HFFc6 (cell line): ENCODE measurements at regions not wholly inside any gene's neighbourhood (a gene's known extent, or its start where the extent isn't known, plus 50 kb on each side); places are given as distances from the start of the nearest gene placed in this dataset.

Source experiments
- DNase-seq: peaks from one replicate; pipeline ENCODE4 v3.0.0-alpha.2; 2018
- H3K27ac Mint-ChIP-seq: 2 replicates; pipeline ENCODE4 v1.8.0; 2020; ENCODE audit warnings: mild to moderate bottlenecking, mixed read lengths
- H3K27me3 Mint-ChIP-seq: 2 replicates; pipeline ENCODE4 v1.8.0; 2021; ENCODE audit warnings: mild to moderate bottlenecking, moderate library complexity, mixed read lengths; ENCODE audit not compliant: insufficient read depth
- H3K36me3 Mint-ChIP-seq: 2 replicates; pipeline ENCODE4 v1.8.0; 2021; ENCODE audit warnings: low read depth, mixed read lengths
- H3K4me1 Mint-ChIP-seq: 2 replicates; pipeline ENCODE4 v1.8.0; 2020; ENCODE audit warnings: low read depth, mixed read lengths
- H3K4me3 Mint-ChIP-seq: 2 replicates; pipeline ENCODE4 v1.8.0; 2020; ENCODE audit warnings: mild to moderate bottlenecking, moderate library complexity, mixed read lengths
- H3K9me3 Mint-ChIP-seq: 2 replicates; pipeline ENCODE4 v1.8.0; 2020; ENCODE audit warnings: mild to moderate bottlenecking, mixed read lengths
- TF ChIP-seq, protein P1 (sequence below): fragments of 200-600 bp; sonication (generic); IDR thresholded peaks from 2 replicates; pipeline ENCODE4 v1.5.0; 2021; ENCODE audit warnings: antibody characterized with exemption, mild to moderate bottlenecking

DNA sequence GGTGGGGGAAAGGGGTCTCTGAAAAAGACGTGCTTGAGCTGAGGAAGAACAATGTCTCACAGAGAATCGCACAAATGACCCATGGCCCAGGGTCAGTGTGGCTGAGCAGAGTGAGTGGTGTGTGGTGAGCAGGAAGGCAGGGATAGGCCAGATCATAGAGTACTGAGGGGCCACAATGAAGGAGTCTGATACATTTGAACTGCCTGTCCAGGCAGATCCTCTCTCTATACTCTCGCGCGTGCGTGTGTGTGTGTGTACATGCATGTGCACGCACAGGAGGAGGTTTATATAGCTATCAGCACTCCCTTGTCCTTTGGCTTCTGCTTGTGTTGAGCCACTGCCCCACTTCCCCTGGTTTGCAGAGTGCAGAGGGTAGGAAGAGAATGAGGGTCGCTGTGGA, 294.0 kb downstream of the ZNF608 start:
- Mint-ChIP-seq H3K9me3 (no peaks in the 10 kb centered on the region; the same call in 1 of the 2 replicates), H3K27ac (no peak overlapping the region), H3K4me3 (no peak overlapping the region), H3K36me3 (no peaks in the 10 kb centered on the region), H3K4me1 (peaks cover 11% of the 10 kb centered on the region; the same call in 1 of the 2 replicates), H3K27me3 (peaks cover 2% of the 10 kb centered on the region; the same call in 1 of the 2 replicates)
- TF ChIP-seq, protein P1, sequence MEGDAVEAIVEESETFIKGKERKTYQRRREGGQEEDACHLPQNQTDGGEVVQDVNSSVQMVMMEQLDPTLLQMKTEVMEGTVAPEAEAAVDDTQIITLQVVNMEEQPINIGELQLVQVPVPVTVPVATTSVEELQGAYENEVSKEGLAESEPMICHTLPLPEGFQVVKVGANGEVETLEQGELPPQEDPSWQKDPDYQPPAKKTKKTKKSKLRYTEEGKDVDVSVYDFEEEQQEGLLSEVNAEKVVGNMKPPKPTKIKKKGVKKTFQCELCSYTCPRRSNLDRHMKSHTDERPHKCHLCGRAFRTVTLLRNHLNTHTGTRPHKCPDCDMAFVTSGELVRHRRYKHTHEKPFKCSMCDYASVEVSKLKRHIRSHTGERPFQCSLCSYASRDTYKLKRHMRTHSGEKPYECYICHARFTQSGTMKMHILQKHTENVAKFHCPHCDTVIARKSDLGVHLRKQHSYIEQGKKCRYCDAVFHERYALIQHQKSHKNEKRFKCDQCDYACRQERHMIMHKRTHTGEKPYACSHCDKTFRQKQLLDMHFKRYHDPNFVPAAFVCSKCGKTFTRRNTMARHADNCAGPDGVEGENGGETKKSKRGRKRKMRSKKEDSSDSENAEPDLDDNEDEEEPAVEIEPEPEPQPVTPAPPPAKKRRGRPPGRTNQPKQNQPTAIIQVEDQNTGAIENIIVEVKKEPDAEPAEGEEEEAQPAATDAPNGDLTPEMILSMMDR = no peak
- no peak for DNase-seq

DNA sequence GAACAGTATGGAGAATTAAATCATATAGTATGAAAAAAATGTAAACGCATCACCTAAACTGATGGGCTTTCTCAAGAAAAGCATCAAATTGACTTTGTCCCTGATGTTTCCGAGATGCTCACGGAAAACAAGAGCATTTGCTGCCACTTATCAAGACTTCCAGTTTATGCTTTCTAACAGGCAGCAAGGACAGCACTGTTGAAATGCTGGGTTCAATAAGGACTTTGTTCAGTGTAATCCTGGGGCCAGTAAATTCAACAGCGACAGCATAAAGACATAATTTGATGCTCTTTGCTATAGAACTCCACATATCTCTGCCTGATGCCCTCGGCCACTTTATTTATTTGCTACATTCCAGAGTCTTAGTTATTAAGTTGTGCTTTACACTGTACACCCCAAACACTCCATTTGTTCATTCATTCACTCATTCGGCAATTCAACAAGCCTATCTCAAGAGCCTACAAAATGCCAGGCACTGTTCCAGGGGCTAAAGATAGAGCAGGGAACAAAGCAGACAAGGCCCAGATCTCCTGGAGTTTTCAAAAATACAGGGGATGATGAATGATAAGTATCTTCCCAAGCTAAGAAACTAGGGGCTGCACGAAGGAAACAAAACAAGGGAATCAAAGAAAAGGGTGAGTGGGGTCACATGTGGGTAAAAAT, 294.6 kb downstream of the ZNF608 start:
- TF ChIP-seq, protein P1 = no peak
- no peak for DNase-seq
- Mint-ChIP-seq H3K4me1 (peaks cover 11% of the 10 kb centered on the region; the same call in 1 of the 2 replicates), H3K27ac (no peak overlapping the region), H3K36me3 (no peaks in the 10 kb centered on the region), H3K4me3 (no peak overlapping the region), H3K9me3 (no peaks in the 10 kb centered on the region; the same call in 1 of the 2 replicates), H3K27me3 (peaks cover 2% of the 10 kb centered on the region; the same call in 1 of the 2 replicates)

- Mint-ChIP-seq H3K4me3 (no peak overlapping the region), H3K27me3 (no peaks in the 10 kb centered on the region; the same call in 1 of the 2 replicates), H3K36me3 (no peaks in the 10 kb centered on the region), H3K9me3 (no peaks in the 10 kb centered on the region; the same call in 1 of the 2 replicates), H3K27ac (no peak overlapping the region), H3K4me1 (no peaks in the 10 kb centered on the region)
- TF ChIP-seq, protein P1 = no peak
- no peak for DNase-seq
These were observed 300.3 kb downstream of the ZNF608 start for GRCh38 chr5:124446120-124446519.

GRCh38 chr5:124445070-124445619, 301.3 kb downstream of the ZNF608 start:
- H3K27ac Mint-ChIP-seq = no peak overlapping the region
- H3K9me3 Mint-ChIP-seq = no peaks in the 10 kb centered on the region
- no peak overlapping the region for H3K4me3 Mint-ChIP-seq
- no peaks in the 10 kb centered on the region for H3K36me3 Mint-ChIP-seq
- TF ChIP-seq, protein P1 = no peak
- H3K4me1 Mint-ChIP-seq = no peaks in the 10 kb centered on the region
- no peak for DNase-seq
- no peaks in the 10 kb centered on the region; the same call in 1 of the 2 replicates for H3K27me3 Mint-ChIP-seq

DNA sequence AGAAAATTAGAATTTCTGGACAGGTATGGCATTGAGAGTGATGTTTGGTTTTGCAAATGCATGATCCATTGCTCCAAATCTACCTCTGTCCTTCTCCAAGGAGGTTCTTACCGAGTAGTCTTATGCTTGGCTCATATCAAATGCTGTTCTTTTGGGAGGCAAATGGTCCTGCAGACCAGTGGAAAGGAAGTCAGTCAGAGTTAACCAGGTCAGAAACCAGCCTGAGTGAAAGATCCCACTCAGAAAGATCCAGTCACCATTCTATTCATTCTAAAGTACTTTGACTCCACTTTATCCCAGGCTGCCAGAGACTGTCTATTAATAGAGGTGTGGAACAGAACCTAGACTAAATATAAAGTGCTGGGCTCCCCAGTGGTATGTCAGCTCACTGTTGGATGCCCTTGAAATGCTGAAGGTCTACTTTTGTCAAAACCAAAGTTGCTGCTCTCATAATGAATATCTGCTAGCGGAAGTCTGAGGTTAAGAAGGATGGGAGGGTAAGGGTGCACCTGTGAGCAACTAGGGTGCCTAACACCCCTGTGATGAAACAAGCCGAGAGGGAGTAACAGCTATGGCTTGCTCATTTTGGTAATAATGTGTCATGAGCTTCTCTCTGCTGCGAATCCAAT, 302.2 kb downstream of the ZNF608 start:
- no peaks in the 10 kb centered on the region for H3K36me3 Mint-ChIP-seq
- no peaks in the 10 kb centered on the region; the same call in 1 of the 2 replicates for H3K27me3 Mint-ChIP-seq
- no peak overlapping the region for H3K27ac Mint-ChIP-seq
- H3K4me1 Mint-ChIP-seq = no peaks in the 10 kb centered on the region
- H3K9me3 Mint-ChIP-seq = no peaks in the 10 kb centered on the region
- no peak for DNase-seq
- H3K4me3 Mint-ChIP-seq = no peak overlapping the region
- TF ChIP-seq, protein P1 = no peak
